HepG2 (cell line): ENCODE measurements at regions not wholly inside any gene's neighbourhood (a gene's known extent, or its start where the extent isn't known, plus 50 kb on each side); places are given as distances from the start of the nearest gene placed in this dataset.

Experiments
- ATAC-seq: fragments of 200-7000 bp; cut with Tn5 transposase; 3 replicates; pipeline ENCODE4 v1.9.1; 2020; ENCODE audit warnings: mild to moderate bottlenecking, moderate library complexity
- BruUV-seq: library from RNA; stranded (reverse); fragments of 400-500 nt; replicated peaks from 2 replicates; lab custom pipeline; 2021; lab: Mats Ljungman, UMichigan
- CTCF ChIA-PET: fragments of 300-600 bp; formaldehyde crosslinking; extraction: SDS; loops from one replicate; lab custom pipeline; 2021; ENCODE audit warnings: low total read pairs, inconsistent platforms, low intra/inter-chr PET ratio; lab: Yijun Ruan, JAX
- POLR2A ChIA-PET: fragments of 350-600 bp; sonication (Branson Sonifier 250); formaldehyde crosslinking; loops from one replicate; lab custom pipeline; 2020; ENCODE audit warnings: antibody characterized with exemption, inconsistent platforms; lab: Yijun Ruan, JAX
- DNase-seq: peaks from one replicate; pipeline ENCODE4 v3.0.0-alpha.2; 2015; ENCODE audit warnings: low spot score
- FAIRE-seq: peaks from 3 replicates; lab custom pipeline; 2011; peaks lifted over from hg19 to GRCh38; lab: Jason Lieb, UNC
- H2AFZ ChIP-seq: one replicate; pipeline ENCODE4 v1.6.1; 2011; ENCODE audit warnings: low read length, inconsistent platforms
- H3K27ac ChIP-seq: fragments of 300-600 bp; 3 replicates; pipeline ENCODE4 v1.8.0; 2011; ENCODE audit warnings: mixed run types, mild to moderate bottlenecking, mixed read lengths, low read length, inconsistent platforms; ENCODE audit not compliant: insufficient read depth; ENCODE audit errors: extremely low read length
- H3K27me3 ChIP-seq, 2 experiments: fragments of 200-600 bp in 1 of 2; 2 replicates in 1 of 2; 3 replicates in 1 of 2; pipeline versions ENCODE4 v1.6.0 to v1.8.0; 2011; ENCODE audit warnings: low read length in 2 of 2, mild to moderate bottlenecking in 2 of 2, moderate library complexity in 2 of 2, inconsistent platforms in 1 of 2; ENCODE audit not compliant: insufficient read depth in 2 of 2, control insufficient read depth in 1 of 2
- H3K36me3 ChIP-seq, 2 experiments: fragments of 200-600 bp in 1 of 2; replicated peaks in 1 of 2; 2 replicates in 1 of 2; 3 replicates in 1 of 2; pipeline versions ENCODE4 v1.5.1 to v1.8.0; 2011; ENCODE audit warnings: low read length in 2 of 2, inconsistent platforms in 1 of 2; ENCODE audit not compliant: insufficient read depth in 2 of 2, control insufficient read depth in 1 of 2
- H3K4me1 ChIP-seq: 2 replicates; pipeline ENCODE4 v1.5.1; 2012; ENCODE audit warnings: low read length, inconsistent platforms; ENCODE audit not compliant: insufficient read depth
- H3K4me2 ChIP-seq: 2 replicates; pipeline ENCODE4 v1.6.0; 2011; ENCODE audit warnings: low read depth, low read length, inconsistent platforms
- H3K4me3 ChIP-seq, 3 experiments: fragments of 200-600 bp in 1 of 3; sonication (generic), shearing (Covaris generic) in 1 of 3; replicated peaks in 1 of 3; 2 replicates each; pipeline ENCODE4 v1.5.1; 2011 to 2016; ENCODE audit warnings: low read length in 3 of 3, inconsistent platforms in 2 of 3, low read depth in 2 of 3, mild to moderate bottlenecking in 2 of 3, control low read depth in 1 of 3, mixed read lengths in 1 of 3; ENCODE audit not compliant: insufficient read depth in 1 of 3
- H3K79me2 ChIP-seq: one replicate; pipeline ENCODE4 v1.6.1; 2011; ENCODE audit warnings: low read length, inconsistent platforms; ENCODE audit not compliant: insufficient read depth
- H3K9ac ChIP-seq: 2 replicates; pipeline ENCODE4 v1.6.0; 2011; ENCODE audit warnings: mild to moderate bottlenecking, low read depth, low read length, inconsistent platforms; ENCODE audit not compliant: insufficient read depth
- H3K9me3 ChIP-seq: 2 replicates; pipeline ENCODE4 v1.5.1; 2012; ENCODE audit warnings: mild to moderate bottlenecking, low read length
- H4K20me1 ChIP-seq: 2 replicates; pipeline ENCODE4 v1.6.0; 2011; ENCODE audit warnings: inconsistent platforms, mild to moderate bottlenecking, low read length, moderate library complexity; ENCODE audit not compliant: insufficient read depth
- BRD4 ChIP-seq: sonication (generic); formaldehyde crosslinking; IDR thresholded peaks from 2 replicates; pipeline ENCODE4 v1.4.0; 2020; ENCODE audit warnings: missing genetic modification reagents
- CENPT ChIP-seq: sonication (generic); formaldehyde crosslinking; IDR thresholded peaks from 2 replicates; pipeline ENCODE4 v1.8.0; 2022; ENCODE audit warnings: low read depth, mild to moderate bottlenecking, moderate library complexity, missing genetic modification reagents
- FOXK2 ChIP-seq: fragments of 450-650 bp; IDR thresholded peaks from 2 replicates; pipeline ENCODE4 v1.6.1; 2016
- HNRNPH1 ChIP-seq: fragments of 200-400 bp; formaldehyde crosslinking; optimal IDR thresholded peaks from 2 replicates; pipeline ENCODE3; 2017; ENCODE audit warnings: mild to moderate bottlenecking, low read depth, low read length
- KDM1A ChIP-seq: IDR thresholded peaks from 2 replicates; pipeline ENCODE4 v1.6.1; 2016; ENCODE audit warnings: missing compliant biosample characterization
- MIXL1 ChIP-seq: IDR thresholded peaks from 2 replicates; pipeline ENCODE4 v1.6.1; 2016
- NCOA5 ChIP-seq: sonication (generic); formaldehyde crosslinking; IDR thresholded peaks from 2 replicates; pipeline ENCODE4 v1.4.0; 2020; ENCODE audit warnings: missing genetic modification reagents
- PAX8 ChIP-seq: sonication (generic); formaldehyde crosslinking; IDR thresholded peaks from 2 replicates; pipeline ENCODE4 v1.8.0; 2022; ENCODE audit warnings: mild to moderate bottlenecking, missing genetic modification reagents, borderline replicate concordance
- TCF7 ChIP-seq: sonication (generic); IDR thresholded peaks from 2 replicates; pipeline ENCODE4 v1.6.1; 2016; ENCODE audit warnings: antibody characterized with exemption, low read depth
- ZFP36L1 ChIP-seq: sonication (generic); formaldehyde crosslinking; IDR thresholded peaks from 2 replicates; pipeline ENCODE4 v1.8.0; 2022; ENCODE audit warnings: mild to moderate bottlenecking, missing genetic modification reagents, moderate library complexity
- ZNF382 ChIP-seq: sonication (generic); formaldehyde crosslinking; IDR thresholded peaks from 2 replicates; pipeline ENCODE4 v1.5.0; 2020; ENCODE audit warnings: missing genetic modification reagents, mild to moderate bottlenecking, borderline replicate concordance
- ZNF543 ChIP-seq: sonication (generic); formaldehyde crosslinking; IDR thresholded peaks from 2 replicates; pipeline ENCODE4 v1.4.0; 2020; ENCODE audit warnings: mild to moderate bottlenecking, missing genetic modification reagents
- WGBS: methylation state at CpG from one replicate; pipeline ENCODE4 v1.1.6; 2017; ENCODE audit warnings: low lambda C conversion rate; 5-methylcytosine and 5-hydroxymethylcytosine counted together
- in situ Hi-C: cut with HindIII; loops from 2 replicates; pipeline ENCODE4 v1.10.0; 2017; ENCODE audit warnings: low pct_unique_long_range_greater_than_20kb; ENCODE audit not compliant: extremely low pct_ligation_motif_present
- intact Hi-C: fragments of 100-400 bp; cut with micrococcal nuclease; formaldehyde crosslinking; loops from one replicate; pipeline ENCODE4 v1.10.0; 2022; ENCODE audit not compliant: unreplicated experiment
- TF ChIP-seq, protein P1 (sequence below): IDR thresholded peaks from 2 replicates; pipeline ENCODE4 v1.6.1; 2016; ENCODE audit warnings: missing compliant biosample characterization, missing genetic modification reagents, borderline replicate concordance
- TF ChIP-seq, protein P2 (sequence below): sonication (generic); formaldehyde crosslinking; IDR thresholded peaks from 2 replicates; pipeline ENCODE4 v1.4.0; 2020; ENCODE audit warnings: missing genetic modification reagents

DNA sequence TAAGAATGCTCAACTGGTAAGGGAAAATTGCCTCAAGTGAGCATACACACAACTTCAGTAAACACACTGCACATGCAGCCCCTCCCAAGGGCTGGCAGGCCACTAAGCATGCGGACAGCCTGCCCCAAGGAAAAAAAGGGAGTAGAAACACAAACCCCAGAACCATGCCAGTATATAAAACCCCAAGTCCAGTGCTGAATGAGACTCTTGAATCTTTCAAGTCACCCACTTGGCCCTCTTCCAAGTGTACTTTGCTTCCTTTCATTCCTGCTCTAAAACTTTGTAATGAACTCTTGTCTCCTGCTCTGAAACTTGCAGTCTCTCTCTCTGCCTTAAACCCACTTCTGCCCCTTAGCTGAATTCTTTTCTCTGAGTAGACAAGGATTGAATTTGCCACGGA is 736.4 kb downstream of the RNF144A start:
- TF ChIP-seq, protein P1, sequence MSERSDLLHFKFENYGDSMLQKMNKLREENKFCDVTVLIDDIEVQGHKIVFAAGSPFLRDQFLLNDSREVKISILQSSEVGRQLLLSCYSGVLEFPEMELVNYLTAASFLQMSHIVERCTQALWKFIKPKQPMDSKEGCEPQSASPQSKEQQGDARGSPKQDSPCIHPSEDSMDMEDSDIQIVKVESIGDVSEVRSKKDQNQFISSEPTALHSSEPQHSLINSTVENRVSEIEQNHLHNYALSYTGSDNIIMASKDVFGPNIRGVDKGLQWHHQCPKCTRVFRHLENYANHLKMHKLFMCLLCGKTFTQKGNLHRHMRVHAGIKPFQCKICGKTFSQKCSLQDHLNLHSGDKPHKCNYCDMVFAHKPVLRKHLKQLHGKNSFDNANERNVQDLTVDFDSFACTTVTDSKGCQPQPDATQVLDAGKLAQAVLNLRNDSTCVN (CRISPR knock-in tag): no peak
- no peak for TF ChIP-seq HNRNPH1
- TF ChIP-seq ZFP36L1: no peak
- no peak for TF ChIP-seq ZNF382
- no peak for TF ChIP-seq MIXL1 (CRISPR knock-in tag)
- no peak for TF ChIP-seq CENPT (CRISPR knock-in tag)
- TF ChIP-seq, protein P2, sequence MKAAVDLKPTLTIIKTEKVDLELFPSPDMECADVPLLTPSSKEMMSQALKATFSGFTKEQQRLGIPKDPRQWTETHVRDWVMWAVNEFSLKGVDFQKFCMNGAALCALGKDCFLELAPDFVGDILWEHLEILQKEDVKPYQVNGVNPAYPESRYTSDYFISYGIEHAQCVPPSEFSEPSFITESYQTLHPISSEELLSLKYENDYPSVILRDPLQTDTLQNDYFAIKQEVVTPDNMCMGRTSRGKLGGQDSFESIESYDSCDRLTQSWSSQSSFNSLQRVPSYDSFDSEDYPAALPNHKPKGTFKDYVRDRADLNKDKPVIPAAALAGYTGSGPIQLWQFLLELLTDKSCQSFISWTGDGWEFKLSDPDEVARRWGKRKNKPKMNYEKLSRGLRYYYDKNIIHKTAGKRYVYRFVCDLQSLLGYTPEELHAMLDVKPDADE (CRISPR knock-in tag): no peak
- no peak for TF ChIP-seq BRD4
- TF ChIP-seq FOXK2: no peak
- TF ChIP-seq ZNF543: no peak
- TF ChIP-seq NCOA5 (CRISPR knock-in tag): no peak
- TF ChIP-seq TCF7: no peak
- TF ChIP-seq PAX8: no peak
- no peak for TF ChIP-seq KDM1A (CRISPR knock-in tag)
- no peaks in the 10 kb centered on the region for H3K36me3 ChIP-seq
- H3K27ac ChIP-seq: no peak overlapping the region
- no TSS peak for BruUV-seq
- no peaks in the 10 kb centered on the region for H3K4me1 ChIP-seq
- H3K79me2 ChIP-seq: no peaks in the 10 kb centered on the region
- H3K9me3 ChIP-seq: peaks cover 7% of the 10 kb centered on the region; the same call in 1 of the 2 replicates
- ChIA-PET POLR2A (no interaction called here), CTCF (no interaction called here)
- H2AFZ ChIP-seq: no peak overlapping the region
- WGBS: 18% methylated on average over 2 of the region's 2 CpGs
- H3K9ac ChIP-seq: no peak overlapping the region
- no peak overlapping the region for H3K4me2 ChIP-seq
- H3K4me3 ChIP-seq: no peak overlapping the region
- ATAC-seq (no peak), FAIRE-seq (no peak), DNase-seq (no peak)
- intact Hi-C loops: no loop called here
- H3K27me3 ChIP-seq: no peaks in the 10 kb centered on the region
- in situ Hi-C loops: loop anchor here (25.0 kb wide), 1 partner anchor 541 kb away; no protein-coding TSS in a partner anchor
- H4K20me1 ChIP-seq: no peaks in the 10 kb centered on the region
